ENCODE measurements at regions not wholly inside any gene's neighbourhood (a gene's known extent, or its start where the extent isn't known, plus 50 kb on each side); places are given as distances from the start of the nearest gene placed in this dataset.

DNA sequence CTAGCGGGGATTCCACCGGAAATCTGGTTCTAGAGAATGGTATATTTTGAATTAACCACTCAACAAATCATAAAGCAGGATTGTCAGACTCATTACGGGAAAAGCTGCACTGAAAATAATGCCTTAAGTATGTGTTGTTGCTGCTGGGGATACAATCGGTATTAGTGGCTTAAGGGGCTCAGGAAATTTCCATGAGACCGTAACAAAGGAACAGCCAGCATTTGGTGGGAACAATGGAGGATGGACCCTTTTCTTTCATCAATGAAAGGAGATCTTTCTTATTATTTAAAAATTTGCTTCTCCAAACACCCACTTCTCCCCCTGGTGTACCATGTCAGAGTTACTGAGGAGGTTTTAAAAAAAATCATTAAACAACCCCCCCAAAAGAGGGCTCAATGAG is 342.6 kb upstream of the ZFHX3 start (continued):
- TF ChIP-seq SIX5 (IDR thresholded peaks at IDR 0.05; ENCODE audit: low read depth, low read length): no peak

DNA sequence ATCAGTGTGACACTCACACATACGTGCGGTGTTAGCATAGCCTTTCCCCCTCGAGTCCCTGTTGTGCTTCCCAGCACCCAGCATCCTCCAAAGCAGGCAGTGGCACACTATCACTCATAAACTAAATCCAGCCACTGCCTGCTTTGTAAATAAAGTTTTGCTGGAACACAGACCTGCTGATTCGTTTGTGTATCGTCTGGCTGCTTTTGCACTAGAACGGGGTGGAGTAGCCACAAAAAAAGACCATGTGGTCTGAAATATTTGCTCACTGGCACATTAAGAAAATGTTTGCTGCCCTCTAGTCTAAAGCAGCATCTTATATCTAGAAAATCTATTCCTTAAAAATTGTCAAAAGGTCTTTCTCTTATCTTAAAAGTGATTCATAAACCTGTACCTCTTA is 341.2 kb upstream of the ZFHX3 start:
- Histone ChIP-seq H2AK5ac (ENCODE audit: low read depth, low read length) (no peak overlapping the region), H3K4me2 (ENCODE audit: insufficient read depth in 1 of 2, low read depth in 2 of 2, low read length in 2 of 2) (no peak overlapping the region), H4K5ac (ENCODE audit: insufficient read length, low read depth, low read length) (no peak overlapping the region), H2BK15ac (ENCODE audit: low read length) (no peak overlapping the region), H3K36me3 (ENCODE audit: control insufficient read depth in 2 of 4, insufficient read depth in 4 of 4, low read length in 3 of 4) (no peaks in the 10 kb centered on the region; a peak in 1 of 8 replicates), H3K14ac (ENCODE audit: insufficient read length) (no peak overlapping the region), H3K56ac (replicated peaks; ENCODE audit: insufficient read length, low read depth, low read length) (no peak overlapping the region), H2BK12ac (ENCODE audit: low read depth, low read length) (no peak overlapping the region), H4K8ac (ENCODE audit: extremely low read depth, insufficient read depth, low read length) (no peak overlapping the region), H3K79me2 (ENCODE audit: control insufficient read depth in 1 of 2, insufficient read depth in 2 of 2, low read length in 2 of 2) (no peaks in the 10 kb centered on the region), H3K4ac (replicated peaks; ENCODE audit: insufficient read length, low read depth, low read length) (no peak overlapping the region), H2BK5ac (ENCODE audit: low read depth, low read length) (no peak overlapping the region), H3K27me3 (replicated peaks in 1 of 4; ENCODE audit: control insufficient read depth in 3 of 4, extremely low read depth in 1 of 4, insufficient read depth in 3 of 4, low read length in 3 of 4) (no peaks in the 10 kb centered on the region), H2BK20ac (ENCODE audit: low read length) (no peak overlapping the region), H3K9me3 (ENCODE audit: insufficient read depth in 2 of 2, low read depth in 1 of 2, low read length in 1 of 2) (no peaks in the 10 kb centered on the region), H3K18ac (ENCODE audit: extremely low read depth, low read length) (no peak overlapping the region), H3K79me1 (ENCODE audit: low read depth, low read length) (no peaks in the 10 kb centered on the region), H3K4me3 (ENCODE audit: extremely low read depth in 1 of 4, insufficient read depth in 2 of 4, low read depth in 3 of 4, low read length in 4 of 4) (no peak overlapping the region), H3K9ac (replicated peaks in 1 of 4; ENCODE audit: extremely low read depth in 1 of 4, low read depth in 3 of 4, low read length in 3 of 4) (no peak overlapping the region), H2AFZ (ENCODE audit: low read length) (no peak overlapping the region), H3K27ac (ENCODE audit: low read depth, low read length) (no peak overlapping the region), H3K23me2 (ENCODE audit: low read depth, low read length) (no peaks in the 10 kb centered on the region), H3K4me1 (replicated peaks in 1 of 4; ENCODE audit: control insufficient read depth in 3 of 4, insufficient read depth in 4 of 4, low read length in 3 of 4) (no peaks in the 10 kb centered on the region; a peak in 1 of 7 replicates), H2BK120ac (replicated peaks; ENCODE audit: low read depth, low read length) (no peak overlapping the region), H4K20me1 (replicated peaks in 1 of 2; ENCODE audit: control insufficient read depth in 1 of 2, insufficient read depth in 2 of 2, low read length in 2 of 2) (no peaks in the 10 kb centered on the region), H3K23ac (ENCODE audit: insufficient read length) (no peak overlapping the region), H4K91ac (replicated peaks; ENCODE audit: insufficient read length, low read length) (no peak overlapping the region)
- DNase-seq (ENCODE audit: low read depth in 1 of 2, low spot score in 2 of 2) (no peak), FAIRE-seq (no peak)
- 80% methylated on average over 6 of the region's 6 CpGs; no CpG with 5 or more reads in 1 of the 2 experiments for WGBS, 2 experiments (ENCODE audit: extremely low coverage in 1 of 2, insufficient coverage in 1 of 2, insufficient read length in 1 of 2, insufficient replicate concordance in 2 of 2, low coverage in 1 of 2, low lambda C conversion rate in 2 of 2, missing lambda C conversion rate in 1 of 2)
- POLR2A ChIA-PET (ENCODE audit: partially characterized antibody): no interaction called here
- CTCF ChIA-PET (ENCODE audit: partially characterized antibody): no interaction called here
- TF ChIP-seq BCL11A (IDR thresholded peaks at IDR 0.05; ENCODE audit: low read depth in 2 of 2, low read length in 2 of 2): no peak
- no peak for TF ChIP-seq PHF8 (conservative IDR thresholded peaks at IDR 0.05; ENCODE audit: low read depth, low read length)
- no peak for TF ChIP-seq POU5F1 (IDR thresholded peaks at IDR 0.05; ENCODE audit: low read depth, low read length)
- no peak for TF ChIP-seq MAFK (IDR thresholded peaks at IDR 0.05; ENCODE audit: low read depth, low read length)
- TF ChIP-seq KDM5A (IDR thresholded peaks at IDR 0.05; ENCODE audit: low read length): no peak
- TF ChIP-seq POLR2A (IDR thresholded peaks at IDR 0.05; ENCODE audit: control extremely low read depth in 1 of 2, low read depth in 2 of 2, low read length in 2 of 2): no peak

Measured in H1 (cell line).